LNCAP (cell line): ENCODE measurements at regions not wholly inside any gene's neighbourhood (a gene's known extent, or its start where the extent isn't known, plus 50 kb on each side); places are given as distances from the start of the nearest gene placed in this dataset.

Experiments
- CTCF ChIP-seq: fragments of 450-650 bp; IDR thresholded peaks from 2 replicates; pipeline ENCODE4 v1.5.1; 2017; ENCODE audit warnings: mild to moderate bottlenecking

DNA sequence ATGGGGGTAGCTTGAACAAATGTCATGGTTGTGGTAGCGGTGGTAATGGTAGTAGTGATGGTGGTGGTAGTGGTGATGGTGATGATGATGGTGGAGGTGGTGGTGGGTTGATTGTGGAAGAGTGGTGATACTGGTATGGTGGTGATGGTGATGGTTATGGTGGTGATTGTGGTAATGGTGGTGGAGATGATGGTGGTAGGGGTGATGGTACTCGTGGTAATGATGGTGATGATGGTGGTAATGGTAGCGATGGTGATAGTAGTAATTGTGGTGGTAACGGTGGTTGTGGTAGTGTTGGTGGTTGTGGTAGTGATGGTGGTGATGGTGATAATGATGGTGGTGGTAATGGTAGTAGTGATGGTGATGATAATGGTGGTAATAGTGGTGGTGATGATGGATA, 65.7 kb upstream of the SDK1 start:
- no peak for TF ChIP-seq CTCF

GRCh38 chr7:3236268-3236667, 64.8 kb upstream of the SDK1 start:
- TF ChIP-seq CTCF, result no peak

DNA sequence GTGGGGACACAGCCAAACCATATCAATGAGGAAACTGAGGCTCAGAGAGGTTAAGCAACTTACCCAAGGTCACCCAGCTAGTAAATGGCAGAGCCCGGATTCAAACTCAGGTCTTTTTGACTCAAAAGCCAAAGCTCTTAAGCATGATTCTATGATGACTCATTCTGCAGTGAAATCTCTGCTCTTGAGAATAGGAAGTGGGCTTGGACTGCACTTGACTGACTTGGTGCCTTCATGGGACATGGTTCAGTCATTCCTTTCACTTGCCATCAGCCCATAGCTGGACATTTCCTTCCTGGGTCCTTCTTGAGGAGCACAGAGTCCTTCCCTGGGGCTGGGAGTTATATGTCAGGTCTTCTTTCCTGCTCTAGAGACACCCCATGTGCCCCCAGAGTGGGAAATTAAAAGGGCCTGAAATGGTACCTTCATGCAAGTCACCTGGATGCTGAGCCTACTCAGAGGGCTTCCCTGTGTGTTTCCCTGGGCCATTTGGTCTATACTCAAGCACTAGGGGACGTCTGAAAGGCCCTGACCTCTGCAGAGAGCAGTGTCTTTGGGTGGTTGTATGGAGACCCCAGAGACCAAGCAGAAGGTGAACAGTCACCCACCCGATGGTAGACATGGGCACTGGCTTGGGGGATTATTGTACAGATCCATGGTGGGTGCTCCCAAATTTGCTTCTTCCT, 62.4 kb upstream of the SDK1 start:
- TF ChIP-seq CTCF, result no peak

GRCh38 chr7:3239291-3239691, 61.8 kb upstream of the SDK1 start:
- no peak for TF ChIP-seq CTCF

DNA sequence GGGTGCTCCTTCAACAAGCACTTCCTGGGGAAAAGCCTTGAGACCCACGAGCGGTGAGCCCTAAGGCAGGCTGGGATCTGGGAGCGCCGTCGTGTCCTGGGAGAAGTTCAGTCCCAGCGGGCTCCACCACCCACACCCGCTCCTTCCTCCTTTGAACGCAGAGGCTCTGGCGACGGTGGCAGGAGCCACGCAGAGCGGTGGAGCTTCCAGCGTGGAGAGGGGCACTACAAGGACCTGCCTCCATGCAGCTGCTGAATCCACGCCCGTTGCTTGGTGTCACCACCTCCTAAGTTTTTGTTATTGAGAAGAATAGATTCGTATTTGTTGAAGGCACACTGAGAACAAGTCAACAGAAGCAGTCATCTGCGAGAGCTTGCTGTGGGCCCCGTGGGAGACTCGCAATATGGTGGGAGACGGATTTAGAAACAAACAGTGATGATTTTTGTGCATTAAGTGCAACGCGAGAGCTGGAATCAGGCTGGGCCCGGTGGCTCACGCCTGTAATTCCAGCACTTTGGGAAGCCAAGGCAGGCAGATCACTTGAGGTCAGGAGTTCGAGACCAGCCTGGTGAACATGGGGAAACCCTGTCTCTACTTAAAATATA, 60.1 kb upstream of the SDK1 start:
- TF ChIP-seq CTCF, result no peak

- no peak for TF ChIP-seq CTCF
Measured at GRCh38 chr7:3241686-3242258, 59.3 kb upstream of the SDK1 start.

GRCh38 chr7:3242398-3242972, 58.6 kb upstream of the SDK1 start:
- TF ChIP-seq CTCF, result no peak
